Upper lobe of left lung (tissue), 6 donors: ENCODE measurements at regions not wholly inside any gene's neighbourhood (a gene's known extent, or its start where the extent isn't known, plus 50 kb on each side); places are given as distances from the start of the nearest gene placed in this dataset.

ENCODE experiments used
- ATAC-seq, 2 donors: fragments of 200-7000 bp; cut with Tn5 transposase; one replicate each; pipeline ENCODE4 v1.9.1; 2022; ENCODE audit warnings: mild to moderate bottlenecking in 2 of 2, moderate library complexity in 2 of 2; ENCODE audit not compliant: low FRiP score in 2 of 2
- DNase-seq, 2 donors: peaks; one replicate each; pipeline ENCODE4 v3.0.0-alpha.2; 2019 to 2020
- H3K27ac ChIP-seq, 4 donors: fragments of 200-600 bp; sonication (generic); one replicate each; pipeline ENCODE4 v1.5.1; 2016 to 2019
- H3K27me3 ChIP-seq, 4 donors: fragments of 200-600 bp; sonication (generic); one replicate each; pipeline ENCODE4 v1.5.1; 2017 to 2019
- H3K36me3 ChIP-seq, 4 donors: fragments of 200-600 bp; sonication (generic); one replicate each; pipeline ENCODE4 v1.5.1; 2016 to 2019
- H3K4me1 ChIP-seq, 4 donors: fragments of 200-600 bp; sonication (generic); one replicate each; pipeline ENCODE4 v1.5.1; 2018 to 2019
- H3K4me3 ChIP-seq, 4 donors: fragments of 200-600 bp; sonication (generic); one replicate each; pipeline ENCODE4 v1.5.1; 2017 to 2019; ENCODE audit warnings: mild to moderate bottlenecking in 2 of 4, moderate library complexity in 1 of 4
- H3K9me3 ChIP-seq, 4 donors: fragments of 200-600 bp; sonication (generic); one replicate each; pipeline ENCODE4 v1.5.1; 2018 to 2019
- EP300 ChIP-seq, 4 donors: sonication (generic); formaldehyde crosslinking; IDR thresholded peaks; one replicate each; pipeline ENCODE4 v1.5.1; 2017; ENCODE audit warnings: antibody characterized with exemption in 4 of 4, control low read depth in 2 of 4
- POLR2A ChIP-seq, 4 donors: fragments of 450-650 bp; IDR thresholded peaks; one replicate each; pipeline ENCODE4 v1.5.1; 2016 to 2017; ENCODE audit warnings: antibody characterized with exemption in 4 of 4, mild to moderate bottlenecking in 2 of 4
- POLR2AphosphoS5 ChIP-seq, 2 donors: sonication (generic); formaldehyde crosslinking; IDR thresholded peaks; one replicate each; pipeline ENCODE4 v1.5.1; 2017; ENCODE audit warnings: antibody characterized with exemption in 2 of 2
- WGBS, 2 donors: methylation state at CpG; one replicate each; pipeline ENCODE4 v1.1.5; 2017 to 2018; 5-methylcytosine and 5-hydroxymethylcytosine counted together
- TF ChIP-seq, protein P1 (sequence below), 6 experiments: fragments of 450-650 bp in 4 of 6; fragments of 200-600 bp in 2 of 6; sonication (generic) in 2 of 6; IDR thresholded peaks; one replicate each; pipeline ENCODE4 v1.5.1; 2016 to 2019; ENCODE audit warnings: antibody characterized with exemption in 6 of 6
- donor health status: DM: no; HTN: no; CAD: no; lungs with moderate emphysema.
- donor health status: DM: no; HTN: yes; CAD: no; lungs with severe emphysema.

DNA sequence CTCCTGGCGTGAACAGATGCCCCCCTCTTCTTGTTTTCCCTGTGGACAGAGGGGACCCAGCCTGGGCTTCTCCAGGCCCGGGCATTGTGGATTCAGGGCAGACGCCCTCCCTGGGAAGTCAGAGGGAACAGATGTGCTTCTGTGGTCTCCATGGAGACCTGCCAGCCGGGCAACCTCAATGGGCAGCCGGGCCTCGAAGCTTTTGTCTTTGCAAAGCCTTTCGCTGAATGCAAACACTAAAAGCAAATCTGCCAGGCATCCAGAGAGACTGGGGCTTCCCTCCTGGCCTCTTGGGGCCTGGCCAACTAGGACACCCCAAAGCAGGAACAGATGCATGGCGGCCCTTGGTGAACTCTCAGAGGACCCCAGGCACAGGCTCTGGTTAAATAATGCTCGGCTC lies 370.0 kb upstream of the SULF2 start:
- Histone ChIP-seq H3K9me3 (peaks cover 0 to 8% (median 3%) of the 10 kb centered on the region in 4 donors), H3K27me3 (no peaks in the 10 kb centered on the region), H3K36me3 (no peaks in the 10 kb centered on the region), H3K4me3 (no peak overlapping the region), H3K27ac (no peak overlapping the region), H3K4me1 (peaks cover 0 to 3% (median 0%) of the 10 kb centered on the region in 4 donors)
- no peak for TF ChIP-seq EP300 (IDR thresholded peaks at IDR 0.05)
- TF ChIP-seq POLR2AphosphoS5 (IDR thresholded peaks at IDR 0.05): no peak
- TF ChIP-seq, protein P1, sequence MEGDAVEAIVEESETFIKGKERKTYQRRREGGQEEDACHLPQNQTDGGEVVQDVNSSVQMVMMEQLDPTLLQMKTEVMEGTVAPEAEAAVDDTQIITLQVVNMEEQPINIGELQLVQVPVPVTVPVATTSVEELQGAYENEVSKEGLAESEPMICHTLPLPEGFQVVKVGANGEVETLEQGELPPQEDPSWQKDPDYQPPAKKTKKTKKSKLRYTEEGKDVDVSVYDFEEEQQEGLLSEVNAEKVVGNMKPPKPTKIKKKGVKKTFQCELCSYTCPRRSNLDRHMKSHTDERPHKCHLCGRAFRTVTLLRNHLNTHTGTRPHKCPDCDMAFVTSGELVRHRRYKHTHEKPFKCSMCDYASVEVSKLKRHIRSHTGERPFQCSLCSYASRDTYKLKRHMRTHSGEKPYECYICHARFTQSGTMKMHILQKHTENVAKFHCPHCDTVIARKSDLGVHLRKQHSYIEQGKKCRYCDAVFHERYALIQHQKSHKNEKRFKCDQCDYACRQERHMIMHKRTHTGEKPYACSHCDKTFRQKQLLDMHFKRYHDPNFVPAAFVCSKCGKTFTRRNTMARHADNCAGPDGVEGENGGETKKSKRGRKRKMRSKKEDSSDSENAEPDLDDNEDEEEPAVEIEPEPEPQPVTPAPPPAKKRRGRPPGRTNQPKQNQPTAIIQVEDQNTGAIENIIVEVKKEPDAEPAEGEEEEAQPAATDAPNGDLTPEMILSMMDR (IDR thresholded peaks at IDR 0.05): no peak
- no peak for DNase-seq
- ATAC-seq: no peak
- WGBS, 2 donors: 67 to 73% methylated on average over 9 of the region's 9 CpGs

DNA sequence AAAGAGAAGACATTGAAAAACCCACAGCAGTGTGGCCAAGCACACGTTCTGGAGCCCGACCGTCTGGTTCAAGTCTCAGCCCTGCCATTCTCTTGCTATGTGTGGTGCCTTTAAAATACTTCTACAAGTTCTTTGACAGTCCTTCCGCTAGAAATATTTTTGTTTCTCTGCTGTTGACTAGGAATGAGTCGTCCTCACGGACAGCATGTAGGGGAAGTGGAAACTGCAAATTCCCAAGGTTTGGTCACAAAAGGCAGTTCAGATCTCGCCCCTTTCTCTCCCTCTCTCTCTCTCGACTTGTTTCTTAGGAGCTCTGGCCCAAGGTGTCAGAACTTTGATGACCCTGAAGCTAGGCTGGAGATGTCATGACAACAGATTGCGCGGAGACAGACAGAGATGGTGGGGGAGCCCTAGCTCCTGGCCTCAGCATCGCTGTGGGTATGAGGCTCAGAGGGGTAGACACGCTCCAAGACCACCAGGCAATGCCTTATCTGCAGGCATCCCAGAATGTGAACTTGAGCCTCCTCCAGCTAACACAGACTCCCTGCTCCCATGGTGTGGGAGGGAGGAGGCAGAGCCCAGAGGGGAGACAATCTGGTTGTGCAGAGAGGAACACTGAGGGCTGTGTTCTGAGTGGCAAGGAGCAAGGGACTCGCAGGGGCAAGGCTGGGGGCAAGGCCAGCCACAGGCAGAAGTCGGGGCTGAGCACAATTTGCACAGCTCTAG lies 368.9 kb upstream of the SULF2 start:
- Histone ChIP-seq H3K27me3 (no peaks in the 10 kb centered on the region), H3K9me3 (peaks cover 0 to 8% (median 3%) of the 10 kb centered on the region in 4 donors), H3K36me3 (no peaks in the 10 kb centered on the region), H3K27ac (no peak overlapping the region), H3K4me3 (no peak overlapping the region), H3K4me1 (peaks cover 0 to 3% (median 0%) of the 10 kb centered on the region in 4 donors)
- ATAC-seq (no peak), DNase-seq (no peak)
- 74 to 81% methylated on average over 14 of the region's 14 CpGs for WGBS, 2 donors
- TF ChIP-seq, protein P1 (IDR thresholded peaks at IDR 0.05): no peak
- TF ChIP-seq POLR2A (IDR thresholded peaks at IDR 0.05) (no peak), POLR2AphosphoS5 (IDR thresholded peaks at IDR 0.05) (no peak), EP300 (IDR thresholded peaks at IDR 0.05) (no peak)

DNA sequence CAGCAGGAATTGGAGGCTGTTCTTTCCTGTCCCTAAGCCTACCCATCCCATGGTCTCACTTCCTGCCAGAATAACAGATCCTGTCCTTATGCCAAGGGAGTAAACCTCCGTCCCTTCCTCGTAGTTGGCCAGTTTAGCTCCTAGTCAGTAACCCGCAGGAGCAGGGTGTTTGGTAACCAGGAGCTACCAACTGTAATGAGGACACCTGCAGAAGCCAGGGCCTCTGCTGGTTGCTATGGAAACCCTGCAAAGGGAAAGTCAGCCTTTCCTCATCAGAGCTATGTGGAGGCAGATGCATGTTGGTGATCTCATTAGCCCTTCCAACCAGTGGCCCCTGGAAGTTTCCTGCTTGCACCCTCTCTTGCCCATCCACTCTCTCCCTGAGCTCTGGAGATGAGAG lies 368.2 kb upstream of the SULF2 start:
- ATAC-seq: no peak
- TF ChIP-seq POLR2A (IDR thresholded peaks at IDR 0.05) (no peak), EP300 (IDR thresholded peaks at IDR 0.05) (no peak), POLR2AphosphoS5 (IDR thresholded peaks at IDR 0.05) (no peak)
- TF ChIP-seq, protein P1 (IDR thresholded peaks at IDR 0.05): no peak
- Histone ChIP-seq H3K9me3 (peaks cover 0 to 8% (median 3%) of the 10 kb centered on the region in 4 donors), H3K27ac (no peak overlapping the region), H3K27me3 (no peaks in the 10 kb centered on the region), H3K4me1 (peaks cover 0 to 3% (median 0%) of the 10 kb centered on the region in 4 donors), H3K36me3 (no peaks in the 10 kb centered on the region), H3K4me3 (no peak overlapping the region)
- WGBS, 2 donors: 20 to 48% methylated on average over 2 to 3 of the region's 3 CpGs
- DNase-seq: no peak

DNA sequence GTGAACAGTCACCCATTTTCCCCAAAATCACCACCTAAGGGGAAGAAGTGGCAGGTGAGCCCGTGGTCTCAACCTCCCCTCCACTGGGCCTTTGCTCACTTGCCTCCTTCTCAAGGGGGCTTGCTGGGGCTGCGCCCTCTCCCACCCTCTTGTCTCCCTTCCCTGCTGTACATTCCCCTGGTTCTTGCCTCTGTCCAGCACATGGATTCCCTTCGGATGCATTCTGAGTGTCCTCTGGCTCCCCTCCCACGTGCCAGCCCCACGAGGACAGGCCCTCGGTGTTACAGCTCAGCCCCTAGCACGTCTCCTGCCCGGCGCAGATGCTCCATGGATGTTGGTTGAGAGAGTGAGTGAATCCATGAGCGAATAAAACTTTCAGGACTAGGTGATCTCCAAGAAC lies 367.8 kb upstream of the SULF2 start:
- Histone ChIP-seq H3K4me3 (no peak overlapping the region), H3K9me3 (peaks cover 0 to 8% (median 3%) of the 10 kb centered on the region in 4 donors), H3K4me1 (peaks cover 0 to 3% (median 0%) of the 10 kb centered on the region in 4 donors), H3K27me3 (no peaks in the 10 kb centered on the region), H3K36me3 (no peaks in the 10 kb centered on the region), H3K27ac (no peak overlapping the region)
- no peak for DNase-seq
- TF ChIP-seq EP300 (IDR thresholded peaks at IDR 0.05): no peak
- TF ChIP-seq POLR2A (IDR thresholded peaks at IDR 0.05): no peak
- TF ChIP-seq, protein P1 (IDR thresholded peaks at IDR 0.05): no peak
- TF ChIP-seq POLR2AphosphoS5 (IDR thresholded peaks at IDR 0.05): no peak
- ATAC-seq: no peak
- 91 to 92% methylated on average over 10 of the region's 10 CpGs for WGBS, 2 donors

DNA sequence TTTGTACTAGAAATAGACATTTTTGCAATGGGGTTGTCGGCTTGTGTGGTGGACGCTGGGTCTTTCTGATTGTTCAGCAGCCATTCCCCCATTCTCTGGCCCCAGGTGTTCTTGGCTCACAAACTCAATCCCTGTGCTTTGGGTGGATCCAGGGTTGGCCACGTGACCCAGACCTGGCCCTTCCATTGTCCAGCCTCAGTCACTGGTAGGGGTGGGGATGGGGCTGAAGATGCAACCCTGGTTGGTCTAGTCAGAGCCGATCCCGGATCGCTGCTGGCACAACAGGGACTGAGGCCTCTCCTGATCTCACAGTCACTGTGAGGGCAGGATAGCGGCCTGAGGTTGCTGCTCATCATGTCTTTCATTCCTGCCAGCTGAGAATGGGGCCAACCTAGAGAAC lies 365.3 kb upstream of the SULF2 start:
- Histone ChIP-seq H3K36me3 (no peaks in the 10 kb centered on the region), H3K27me3 (no peaks in the 10 kb centered on the region), H3K4me3 (no peak overlapping the region), H3K4me1 (no peaks in the 10 kb centered on the region), H3K9me3 (no peaks in the 10 kb centered on the region), H3K27ac (no peak overlapping the region)
- DNase-seq: no peak
- 89 to 90% methylated on average over 5 to 7 of the region's 7 CpGs for WGBS, 2 donors
- no peak for TF ChIP-seq POLR2A (IDR thresholded peaks at IDR 0.05)
- TF ChIP-seq POLR2AphosphoS5 (IDR thresholded peaks at IDR 0.05): no peak
- TF ChIP-seq, protein P1 (IDR thresholded peaks at IDR 0.05): no peak
- TF ChIP-seq EP300 (IDR thresholded peaks at IDR 0.05): no peak
- ATAC-seq: no peak
